KMS-11 (cell line): ENCODE measurements at regions not wholly inside any gene's neighbourhood (a gene's known extent, or its start where the extent isn't known, plus 50 kb on each side); places are given as distances from the start of the nearest gene placed in this dataset.

Source experiments
- H2AFZ ChIP-seq: fragments of 200-600 bp; sonication (generic); 2 replicates; pipeline ENCODE4 v1.6.1; 2016; ENCODE audit warnings: antibody characterized with exemption, mixed run types, low read depth
- H3K27ac ChIP-seq: fragments of 200-600 bp; sonication (generic); 2 replicates; pipeline ENCODE4 v1.6.1; 2016; ENCODE audit warnings: mild to moderate bottlenecking, mixed run types
- H3K27me3 ChIP-seq: fragments of 200-600 bp; sonication (generic); 2 replicates; pipeline ENCODE4 v1.6.1; 2017; ENCODE audit warnings: mild to moderate bottlenecking, low read depth, mixed run types, moderate library complexity; ENCODE audit not compliant: insufficient read depth
- H3K36me3 ChIP-seq: fragments of 200-600 bp; sonication (generic); 2 replicates; pipeline ENCODE4 v1.6.1; 2017; ENCODE audit warnings: mild to moderate bottlenecking, mixed run types; ENCODE audit not compliant: insufficient read depth
- H3K4me1 ChIP-seq: fragments of 200-600 bp; sonication (generic); 2 replicates; pipeline ENCODE4 v1.6.1; 2016; ENCODE audit warnings: mild to moderate bottlenecking, low read depth, mixed run types; ENCODE audit not compliant: poor library complexity, severe bottlenecking
- H3K4me2 ChIP-seq: fragments of 200-600 bp; sonication (generic); 2 replicates; pipeline ENCODE4 v1.7.0; 2016; ENCODE audit warnings: mild to moderate bottlenecking, mixed run types
- H3K4me3 ChIP-seq: fragments of 200-600 bp; sonication (generic); IDR thresholded peaks from 2 replicates; pipeline ENCODE4 v1.6.1; 2017; ENCODE audit warnings: low read depth, low read length, mixed read lengths; ENCODE audit not compliant: insufficient read depth
- H3K79me2 ChIP-seq: fragments of 200-600 bp; sonication (generic); 2 replicates; pipeline ENCODE4 v1.6.1; 2016; ENCODE audit warnings: low read depth, mixed run types; ENCODE audit not compliant: insufficient read depth
- H3K9ac ChIP-seq: fragments of 200-600 bp; sonication (generic); 2 replicates; pipeline ENCODE4 v1.6.1; 2016; ENCODE audit warnings: mild to moderate bottlenecking, mixed run types
- H4K20me1 ChIP-seq: fragments of 200-600 bp; sonication (generic); 2 replicates; pipeline ENCODE4 v1.6.1; 2016; ENCODE audit warnings: mild to moderate bottlenecking, mixed run types; ENCODE audit not compliant: insufficient read depth
- CTCF ChIP-seq: fragments of 200-600 bp; sonication (generic); conservative IDR thresholded peaks from 2 replicates; pipeline ENCODE4 v1.6.1; 2017; ENCODE audit warnings: low read depth, mild to moderate bottlenecking, antibody characterized with exemption, low read length, moderate library complexity, mixed read lengths

- Histone ChIP-seq H3K79me2 (no peaks in the 10 kb centered on the region), H3K9ac (no peak overlapping the region), H2AFZ (no peak overlapping the region), H3K4me3 (no peak overlapping the region), H3K4me1 (no peaks in the 10 kb centered on the region), H3K36me3 (no peaks in the 10 kb centered on the region), H3K27me3 (no peaks in the 10 kb centered on the region), H4K20me1 (no peaks in the 10 kb centered on the region), H3K27ac (no peak overlapping the region), H3K4me2 (no peak overlapping the region)
- no peak for TF ChIP-seq CTCF
Measured at GRCh38 chr11:103794262-103794661, 242.2 kb upstream of the DDI1 start.

GRCh38 chr11:103798026-103798425, 238.4 kb upstream of the DDI1 start:
- no peak overlapping the region for H3K4me3 ChIP-seq
- H3K27me3 ChIP-seq, result no peaks in the 10 kb centered on the region
- H3K4me1 ChIP-seq, result no peaks in the 10 kb centered on the region
- H4K20me1 ChIP-seq, result no peaks in the 10 kb centered on the region
- H3K27ac ChIP-seq, result no peak overlapping the region
- no peak overlapping the region for H3K4me2 ChIP-seq
- H3K36me3 ChIP-seq, result no peaks in the 10 kb centered on the region
- no peaks in the 10 kb centered on the region for H3K79me2 ChIP-seq
- H3K9ac ChIP-seq, result no peak overlapping the region
- no peak overlapping the region for H2AFZ ChIP-seq
- TF ChIP-seq CTCF, result no peak

- Histone ChIP-seq H3K79me2 (no peaks in the 10 kb centered on the region), H2AFZ (no peak overlapping the region), H3K27me3 (no peaks in the 10 kb centered on the region), H3K36me3 (no peaks in the 10 kb centered on the region), H3K27ac (no peak overlapping the region), H3K9ac (no peak overlapping the region), H3K4me2 (no peak overlapping the region), H4K20me1 (no peaks in the 10 kb centered on the region), H3K4me1 (no peaks in the 10 kb centered on the region), H3K4me3 (no peak overlapping the region)
- TF ChIP-seq CTCF, result no peak
Measured at GRCh38 chr11:103798446-103798845, 238.0 kb upstream of the DDI1 start.

GRCh38 chr11:103800406-103801114, 235.9 kb upstream of the DDI1 start:
- Histone ChIP-seq H3K79me2 (no peaks in the 10 kb centered on the region), H4K20me1 (no peaks in the 10 kb centered on the region), H3K4me3 (no peak overlapping the region), H3K4me2 (no peak overlapping the region), H3K4me1 (no peaks in the 10 kb centered on the region), H3K27me3 (no peaks in the 10 kb centered on the region), H3K27ac (no peak overlapping the region), H3K9ac (no peak overlapping the region), H2AFZ (no peak overlapping the region), H3K36me3 (no peaks in the 10 kb centered on the region)
- TF ChIP-seq CTCF, result no peak
